ENCODE measurements at regions not wholly inside any gene's neighbourhood (a gene's known extent, or its start where the extent isn't known, plus 50 kb on each side); places are given as distances from the start of the nearest gene placed in this dataset.

- FAIRE-seq (no peak), DNase-seq (ENCODE audit: insufficient read length) (no peak)
- TF ChIP-seq POLR2AphosphoS5 (IDR thresholded peaks at IDR 0.05; ENCODE audit: low read depth, low read length) = no peak
- TF ChIP-seq TAF1 (IDR thresholded peaks at IDR 0.05; ENCODE audit: borderline replicate concordance, low read depth, low read length) = no peak
- no peak for TF ChIP-seq POLR2A (IDR thresholded peaks at IDR 0.05; ENCODE audit: low read depth, low read length)
These were observed 272.4 kb downstream of the DUSP10 start for GRCh38 chr1:221469476-221469875.

GRCh38 chr1:221470000-221470698 lies 271.7 kb downstream of the DUSP10 start:
- no peak for FAIRE-seq
- TF ChIP-seq POLR2A (IDR thresholded peaks at IDR 0.05; ENCODE audit: low read depth, low read length) (no peak), POLR2AphosphoS5 (IDR thresholded peaks at IDR 0.05; ENCODE audit: low read depth, low read length) (no peak), TAF1 (IDR thresholded peaks at IDR 0.05; ENCODE audit: borderline replicate concordance, low read depth, low read length) (no peak)
- no peak for DNase-seq (ENCODE audit: insufficient read length)

- no peak for TF ChIP-seq POLR2A (IDR thresholded peaks at IDR 0.05; ENCODE audit: low read depth, low read length)
- no peak for TF ChIP-seq POLR2AphosphoS5 (IDR thresholded peaks at IDR 0.05; ENCODE audit: low read depth, low read length)
- no peak for TF ChIP-seq TAF1 (IDR thresholded peaks at IDR 0.05; ENCODE audit: borderline replicate concordance, low read depth, low read length)
- FAIRE-seq (no peak), DNase-seq (ENCODE audit: insufficient read length) (no peak)
These were observed 268.5 kb downstream of the DUSP10 start for GRCh38 chr1:221473411-221473810.

GRCh38 chr1:221477252-221477651 lies 264.6 kb downstream of the DUSP10 start:
- DNase-seq (ENCODE audit: insufficient read length) = no peak
- TF ChIP-seq TAF1 (IDR thresholded peaks at IDR 0.05; ENCODE audit: borderline replicate concordance, low read depth, low read length) = no peak
- TF ChIP-seq POLR2AphosphoS5 (IDR thresholded peaks at IDR 0.05; ENCODE audit: low read depth, low read length) = no peak
- TF ChIP-seq POLR2A (IDR thresholded peaks at IDR 0.05; ENCODE audit: low read depth, low read length) = no peak
- no peak for FAIRE-seq

GRCh38 chr1:221478050-221478949 lies 263.6 kb downstream of the DUSP10 start:
- TF ChIP-seq POLR2AphosphoS5 (IDR thresholded peaks at IDR 0.05; ENCODE audit: low read depth, low read length) (no peak), TAF1 (IDR thresholded peaks at IDR 0.05; ENCODE audit: borderline replicate concordance, low read depth, low read length) (no peak), POLR2A (IDR thresholded peaks at IDR 0.05; ENCODE audit: low read depth, low read length) (no peak)
- peak; percentile 5 for DNase-seq (ENCODE audit: insufficient read length)
- peak; percentile 70 for FAIRE-seq

- FAIRE-seq (no peak), DNase-seq (ENCODE audit: insufficient read length) (no peak)
- no peak for TF ChIP-seq POLR2AphosphoS5 (IDR thresholded peaks at IDR 0.05; ENCODE audit: low read depth, low read length)
- no peak for TF ChIP-seq TAF1 (IDR thresholded peaks at IDR 0.05; ENCODE audit: borderline replicate concordance, low read depth, low read length)
- TF ChIP-seq POLR2A (IDR thresholded peaks at IDR 0.05; ENCODE audit: low read depth, low read length) = no peak
These were observed 253.9 kb downstream of the DUSP10 start for GRCh38 chr1:221487781-221488524.

- TF ChIP-seq POLR2A (IDR thresholded peaks at IDR 0.05; ENCODE audit: low read depth, low read length) = no peak
- TF ChIP-seq TAF1 (IDR thresholded peaks at IDR 0.05; ENCODE audit: borderline replicate concordance, low read depth, low read length) = no peak
- no peak for TF ChIP-seq POLR2AphosphoS5 (IDR thresholded peaks at IDR 0.05; ENCODE audit: low read depth, low read length)
- DNase-seq (ENCODE audit: insufficient read length) (no peak), FAIRE-seq (no peak)
These were observed 253.3 kb downstream of the DUSP10 start for GRCh38 chr1:221488550-221488949.

GRCh38 chr1:221494670-221495069 lies 247.2 kb downstream of the DUSP10 start:
- no peak for FAIRE-seq

GRCh38 chr1:221497046-221497445 lies 244.8 kb downstream of the DUSP10 start:
- FAIRE-seq = no peak
- DNase-seq (ENCODE audit: insufficient read length) = no peak
- TF ChIP-seq POLR2AphosphoS5 (IDR thresholded peaks at IDR 0.05; ENCODE audit: low read depth, low read length) (no peak), TAF1 (IDR thresholded peaks at IDR 0.05; ENCODE audit: borderline replicate concordance, low read depth, low read length) (no peak), POLR2A (IDR thresholded peaks at IDR 0.05; ENCODE audit: low read depth, low read length) (no peak)

More at GRCh38 chr1:221494670-221495069, 247.2 kb downstream of the DUSP10 start:
- TF ChIP-seq POLR2AphosphoS5 (IDR thresholded peaks at IDR 0.05; ENCODE audit: low read depth, low read length) = no peak
- TF ChIP-seq TAF1 (IDR thresholded peaks at IDR 0.05; ENCODE audit: borderline replicate concordance, low read depth, low read length) = no peak
- no peak for TF ChIP-seq POLR2A (IDR thresholded peaks at IDR 0.05; ENCODE audit: low read depth, low read length)
- no peak for DNase-seq (ENCODE audit: insufficient read length)

- no peak for DNase-seq (ENCODE audit: insufficient read length)
- TF ChIP-seq POLR2A (IDR thresholded peaks at IDR 0.05; ENCODE audit: low read depth, low read length) = no peak
- TF ChIP-seq POLR2AphosphoS5 (IDR thresholded peaks at IDR 0.05; ENCODE audit: low read depth, low read length) = no peak
- no peak for TF ChIP-seq TAF1 (IDR thresholded peaks at IDR 0.05; ENCODE audit: borderline replicate concordance, low read depth, low read length)
- no peak for FAIRE-seq
These were observed 238.6 kb downstream of the DUSP10 start for GRCh38 chr1:221503268-221503667.
